ENCODE measurements at regions not wholly inside any gene's neighbourhood (a gene's known extent, or its start where the extent isn't known, plus 50 kb on each side); places are given as distances from the start of the nearest gene placed in this dataset.

- no peak for TF ChIP-seq CTCF (IDR thresholded peaks at IDR 0.05; ENCODE audit: poor library complexity)
- no peak for TF ChIP-seq EZH2phosphoT487 (IDR thresholded peaks at IDR 0.05; ENCODE audit: low read depth, severe bottlenecking, unreplicated experiment)
- TF ChIP-seq EZH2 (IDR thresholded peaks at IDR 0.05; ENCODE audit: borderline replicate concordance), result no peak
Observed at GRCh38 chr6:164063346-164063745, 648.8 kb downstream of the QKI start.
